Keratinocyte (primary cell): ENCODE measurements at regions not wholly inside any gene's neighbourhood (a gene's known extent, or its start where the extent isn't known, plus 50 kb on each side); places are given as distances from the start of the nearest gene placed in this dataset.

ENCODE experiments used
- DNase-seq: peaks from one replicate; pipeline ENCODE4 v3.0.0-alpha.2; 2011; ENCODE audit warnings: low read depth, missing footprints, low spot score
- FAIRE-seq: peaks from 2 replicates; lab custom pipeline; 2011; peaks lifted over from hg19 to GRCh38; lab: Jason Lieb, UNC
- H2AFZ ChIP-seq: 2 replicates; pipeline ENCODE4 v1.6.0; 2012; ENCODE audit warnings: low read length, control low read depth, inconsistent platforms; ENCODE audit not compliant: control insufficient read depth
- H3K27ac ChIP-seq: 2 replicates; pipeline ENCODE4 v1.5.1; 2011; ENCODE audit warnings: low read length; ENCODE audit not compliant: control insufficient read depth, insufficient read depth
- H3K27me3 ChIP-seq: 3 replicates; pipeline ENCODE4 v1.6.0; 2011; ENCODE audit warnings: low read length; ENCODE audit not compliant: control insufficient read depth, insufficient read depth; ENCODE audit errors: extremely low read depth
- H3K36me3 ChIP-seq, 2 experiments: 2 replicates in 1 of 2; 3 replicates in 1 of 2; pipeline ENCODE4 v1.5.1; 2011; ENCODE audit warnings: low read length in 2 of 2, mild to moderate bottlenecking in 1 of 2; ENCODE audit not compliant: control insufficient read depth in 2 of 2, insufficient read depth in 2 of 2; ENCODE audit errors: extremely low read depth in 1 of 2
- H3K4me1 ChIP-seq: 3 replicates; pipeline ENCODE4 v1.5.1; 2011; ENCODE audit warnings: low read length; ENCODE audit not compliant: control insufficient read depth, insufficient read depth; ENCODE audit errors: extremely low read depth
- H3K4me2 ChIP-seq: 3 replicates; pipeline ENCODE4 v1.6.0; 2011; ENCODE audit warnings: low read depth, low read length; ENCODE audit not compliant: control insufficient read depth, insufficient read depth; ENCODE audit errors: extremely low read depth
- H3K4me3 ChIP-seq, 3 experiments: fragments of 200-600 bp in 1 of 3; sonication (generic) in 1 of 3; 2 replicates in 2 of 3; 3 replicates in 1 of 3; pipeline ENCODE4 v1.5.1; 2011 to 2016; ENCODE audit warnings: low read length in 3 of 3, mild to moderate bottlenecking in 3 of 3, control low read depth in 2 of 3, inconsistent platforms in 1 of 3, low read depth in 1 of 3, mixed read lengths in 1 of 3, mixed run types in 1 of 3, moderate library complexity in 1 of 3; ENCODE audit not compliant: control insufficient read depth in 2 of 3, insufficient read depth in 2 of 3; ENCODE audit errors: extremely low read depth in 1 of 3
- H3K79me2 ChIP-seq: 2 replicates; pipeline ENCODE4 v1.6.0; 2012; ENCODE audit warnings: low read length; ENCODE audit not compliant: control insufficient read depth, insufficient read depth
- H3K9ac ChIP-seq: 3 replicates; pipeline ENCODE4 v1.6.0; 2011; ENCODE audit warnings: low read length; ENCODE audit not compliant: control insufficient read depth, insufficient read depth; ENCODE audit errors: extremely low read depth
- H3K9me1 ChIP-seq: 3 replicates; pipeline ENCODE4 v1.6.0; 2011; ENCODE audit warnings: low read length; ENCODE audit not compliant: control insufficient read depth, insufficient read depth; ENCODE audit errors: extremely low read depth
- H3K9me3 ChIP-seq: 2 replicates; pipeline ENCODE4 v1.5.1; 2012; ENCODE audit warnings: low read depth, low read length; ENCODE audit not compliant: control insufficient read depth
- H4K20me1 ChIP-seq: 3 replicates; pipeline ENCODE4 v1.6.0; 2011; ENCODE audit warnings: low read length; ENCODE audit not compliant: control insufficient read depth, insufficient read depth; ENCODE audit errors: extremely low read depth
- EZH2 ChIP-seq: IDR thresholded peaks from one replicate; pipeline ENCODE4 v1.6.1; 2012; ENCODE audit warnings: inconsistent platforms, mild to moderate bottlenecking, low read length, moderate library complexity
- dilution Hi-C: fragments of 300-500 bp; cut with MboI; formaldehyde crosslinking; loops from one replicate; pipeline ENCODE4 v1.7.0; 2020; ENCODE audit warnings: low sequenced_read_pairs; ENCODE audit not compliant: extremely low pct_ligation_motif_present
- TF ChIP-seq, protein P1 (sequence below), 3 experiments: IDR thresholded peaks in 1 of 3; conservative IDR thresholded peaks in 1 of 3; optimal IDR thresholded peaks in 1 of 3; 2 replicates in 2 of 3; 3 replicates in 1 of 3; pipeline versions ENCODE3 to v1.5.1; 2011; ENCODE audit warnings: low read length in 3 of 3, mild to moderate bottlenecking in 3 of 3, moderate library complexity in 2 of 3, control low read depth in 1 of 3, inconsistent platforms in 1 of 3; ENCODE audit not compliant: insufficient read depth in 2 of 3; ENCODE audit errors: extremely low read depth in 1 of 3

DNA sequence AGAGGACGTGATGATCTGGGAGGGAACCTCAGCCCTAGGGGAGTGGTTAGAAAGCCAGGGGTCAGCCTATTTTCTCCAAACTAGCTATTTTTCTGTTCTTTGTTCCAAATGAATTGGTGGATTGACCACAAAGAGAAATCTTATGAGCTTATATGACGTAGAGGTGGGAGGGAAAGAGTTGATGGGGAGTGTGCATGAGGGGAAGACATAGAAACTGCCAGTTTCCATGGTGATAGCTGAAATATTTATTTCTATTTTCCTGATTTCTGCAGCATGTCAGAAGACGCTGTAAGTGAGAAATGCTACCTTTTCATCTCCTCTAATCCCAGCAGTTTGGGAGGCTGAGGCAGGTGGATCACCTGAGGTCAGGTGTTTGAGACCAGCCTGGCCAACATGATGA, 51.4 kb upstream of the CISTR start:
- no peak overlapping the region for H3K4me3 ChIP-seq
- no peaks in the 10 kb centered on the region for H4K20me1 ChIP-seq
- no peak overlapping the region for H3K9ac ChIP-seq
- no peaks in the 10 kb centered on the region for H3K9me3 ChIP-seq
- H2AFZ ChIP-seq = no peak overlapping the region
- H3K4me1 ChIP-seq = peaks cover 6% of the 10 kb centered on the region
- no peaks in the 10 kb centered on the region for H3K79me2 ChIP-seq
- no peaks in the 10 kb centered on the region for H3K27me3 ChIP-seq
- no peak overlapping the region for H3K27ac ChIP-seq
- dilution Hi-C loops = no loop called here
- no peaks in the 10 kb centered on the region for H3K36me3 ChIP-seq
- no peak overlapping the region for H3K4me2 ChIP-seq
- DNase-seq (no peak), FAIRE-seq (no peak)
- TF ChIP-seq, protein P1, sequence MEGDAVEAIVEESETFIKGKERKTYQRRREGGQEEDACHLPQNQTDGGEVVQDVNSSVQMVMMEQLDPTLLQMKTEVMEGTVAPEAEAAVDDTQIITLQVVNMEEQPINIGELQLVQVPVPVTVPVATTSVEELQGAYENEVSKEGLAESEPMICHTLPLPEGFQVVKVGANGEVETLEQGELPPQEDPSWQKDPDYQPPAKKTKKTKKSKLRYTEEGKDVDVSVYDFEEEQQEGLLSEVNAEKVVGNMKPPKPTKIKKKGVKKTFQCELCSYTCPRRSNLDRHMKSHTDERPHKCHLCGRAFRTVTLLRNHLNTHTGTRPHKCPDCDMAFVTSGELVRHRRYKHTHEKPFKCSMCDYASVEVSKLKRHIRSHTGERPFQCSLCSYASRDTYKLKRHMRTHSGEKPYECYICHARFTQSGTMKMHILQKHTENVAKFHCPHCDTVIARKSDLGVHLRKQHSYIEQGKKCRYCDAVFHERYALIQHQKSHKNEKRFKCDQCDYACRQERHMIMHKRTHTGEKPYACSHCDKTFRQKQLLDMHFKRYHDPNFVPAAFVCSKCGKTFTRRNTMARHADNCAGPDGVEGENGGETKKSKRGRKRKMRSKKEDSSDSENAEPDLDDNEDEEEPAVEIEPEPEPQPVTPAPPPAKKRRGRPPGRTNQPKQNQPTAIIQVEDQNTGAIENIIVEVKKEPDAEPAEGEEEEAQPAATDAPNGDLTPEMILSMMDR (optimal IDR thresholded peaks at IDR 0.05 in 1 of 3, IDR thresholded peaks at IDR 0.05 in 1 of 3, conservative IDR thresholded peaks at IDR 0.05 in 1 of 3; ENCODE audit: extremely low read depth in 1 of 3, insufficient read depth in 2 of 3, low read length in 3 of 3) = no peak
- no peak for TF ChIP-seq EZH2
- H3K9me1 ChIP-seq = no peaks in the 10 kb centered on the region

DNA sequence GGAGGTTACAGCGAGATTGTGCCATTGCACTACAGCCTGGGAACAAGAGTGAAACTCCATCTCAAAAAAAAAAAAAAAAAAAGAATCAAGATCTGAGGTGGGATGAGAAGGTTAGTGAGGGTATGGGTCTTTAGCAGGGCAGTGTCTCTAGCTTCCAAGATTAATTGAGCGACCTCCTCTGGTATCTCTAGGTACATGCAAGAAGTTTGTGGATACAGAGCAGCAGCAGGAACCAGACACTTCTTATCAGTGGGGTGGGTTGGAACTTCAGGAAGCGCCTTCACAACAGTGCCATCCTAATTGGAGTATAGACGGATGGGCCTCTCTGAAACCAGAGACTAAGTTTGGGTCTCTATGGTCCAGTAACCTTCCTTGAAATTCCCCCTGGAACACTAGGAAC, 51.9 kb upstream of the CISTR start:
- H3K9me3 ChIP-seq = no peaks in the 10 kb centered on the region
- H3K9ac ChIP-seq = no peak overlapping the region
- no peaks in the 10 kb centered on the region for H3K9me1 ChIP-seq
- no peaks in the 10 kb centered on the region for H3K27me3 ChIP-seq
- FAIRE-seq (no peak), DNase-seq (no peak)
- H3K4me1 ChIP-seq = peaks cover under 1% of the 10 kb centered on the region
- H3K4me2 ChIP-seq = no peak overlapping the region
- no peaks in the 10 kb centered on the region for H3K36me3 ChIP-seq
- dilution Hi-C loops = no loop called here
- no peaks in the 10 kb centered on the region for H4K20me1 ChIP-seq
- H3K27ac ChIP-seq = no peak overlapping the region
- no peaks in the 10 kb centered on the region for H3K79me2 ChIP-seq
- no peak overlapping the region for H3K4me3 ChIP-seq
- TF ChIP-seq EZH2 = no peak
- TF ChIP-seq, protein P1 (optimal IDR thresholded peaks at IDR 0.05 in 1 of 3, IDR thresholded peaks at IDR 0.05 in 1 of 3, conservative IDR thresholded peaks at IDR 0.05 in 1 of 3; ENCODE audit: extremely low read depth in 1 of 3, insufficient read depth in 2 of 3, low read length in 3 of 3) = no peak
- H2AFZ ChIP-seq = no peak overlapping the region
